SK-N-SH (cell line): ENCODE measurements at regions not wholly inside any gene's neighbourhood (a gene's known extent, or its start where the extent isn't known, plus 50 kb on each side); places are given as distances from the start of the nearest gene placed in this dataset.

Source experiments
- CTCF ChIA-PET: fragments of 300-600, 350-600 bp; formaldehyde crosslinking; extraction: SDS; loops from one replicate; lab custom pipeline; 2021; lab: Yijun Ruan, JAX
- POLR2A ChIA-PET: fragments of 350-600 bp; sonication (Branson Sonifier 250); formaldehyde crosslinking; extraction: SDS; loops from one replicate; lab custom pipeline; 2020; ENCODE audit warnings: antibody characterized with exemption, inconsistent platforms; lab: Yijun Ruan, JAX
- DNase-seq: peaks from one replicate; pipeline ENCODE4 v3.0.0; 2012
- H2AFZ ChIP-seq: fragments of 200-600 bp; sonication (generic); 2 replicates; pipeline ENCODE4 v1.8.1; 2016; ENCODE audit warnings: antibody characterized with exemption, mild to moderate bottlenecking, low read depth
- H3F3A ChIP-seq: fragments of 200-600 bp; sonication (generic); replicated peaks from 2 replicates; pipeline ENCODE3; 2016; ENCODE audit warnings: antibody characterized with exemption, mild to moderate bottlenecking; ENCODE audit not compliant: insufficient read depth
- H3K27ac ChIP-seq, 2 experiments: fragments of 200-500 bp in 1 of 2; fragments of 200-600 bp in 1 of 2; sonication (Bioruptor generic) in 1 of 2; sonication (generic), shearing (Covaris generic) in 1 of 2; 2 replicates each; pipeline versions ENCODE4 v1.5.1 to v1.6.1; 2014 to 2016; ENCODE audit warnings: low read depth in 2 of 2, inconsistent platforms in 1 of 2, low read length in 1 of 2, mild to moderate bottlenecking in 1 of 2, mixed read lengths in 1 of 2
- H3K27me3 ChIP-seq: fragments of 200-600 bp; sonication (generic), shearing (Covaris generic); 2 replicates; pipeline ENCODE4 v1.6.1; 2016; ENCODE audit warnings: mixed run types; ENCODE audit not compliant: insufficient read depth
- H3K36me3 ChIP-seq, 2 experiments: fragments of 200-500 bp in 1 of 2; fragments of 200-600 bp in 1 of 2; sonication (Bioruptor generic) in 1 of 2; sonication (generic) in 1 of 2; replicated peaks in 1 of 2; 2 replicates each; pipeline versions ENCODE3 to v1.5.1; 2014 to 2016; ENCODE audit warnings: low read length in 1 of 2, mild to moderate bottlenecking in 1 of 2; ENCODE audit not compliant: insufficient read depth in 2 of 2, control insufficient read depth in 1 of 2
- H3K4me1 ChIP-seq, 2 experiments: fragments of 200-500 bp in 1 of 2; fragments of 200-600 bp in 1 of 2; sonication (Bioruptor generic) in 1 of 2; sonication (generic), shearing (Covaris generic) in 1 of 2; 2 replicates each; pipeline versions ENCODE4 v1.5.1 to v1.6.1; 2014 to 2016; ENCODE audit warnings: low read depth in 1 of 2, low read length in 1 of 2, mixed run types in 1 of 2; ENCODE audit not compliant: insufficient read depth in 2 of 2, control insufficient read depth in 1 of 2
- H3K4me2 ChIP-seq: fragments of 200-600 bp; sonication (generic), shearing (Covaris generic); 2 replicates; pipeline ENCODE4 v1.6.1; 2017; ENCODE audit warnings: mixed run types
- H3K4me3 ChIP-seq, 2 experiments: fragments of 200-500 bp in 1 of 2; fragments of 200-600 bp in 1 of 2; sonication (Bioruptor generic) in 1 of 2; sonication (generic), shearing (Covaris generic) in 1 of 2; 2 replicates each; pipeline versions ENCODE4 v1.5.1 to v1.8.1; 2014 to 2016; ENCODE audit warnings: low read depth in 2 of 2, inconsistent platforms in 1 of 2, low read length in 1 of 2, mild to moderate bottlenecking in 1 of 2, mixed read lengths in 1 of 2, moderate library complexity in 1 of 2
- H3K79me2 ChIP-seq: fragments of 200-600 bp; sonication (generic); 2 replicates; pipeline ENCODE4 v1.8.1; 2017; ENCODE audit warnings: mild to moderate bottlenecking; ENCODE audit not compliant: insufficient read depth
- H3K9ac ChIP-seq: fragments of 200-600 bp; sonication (generic); 2 replicates; pipeline ENCODE4 v1.6.1; 2017; ENCODE audit warnings: mixed run types
- H3K9me2 ChIP-seq: fragments of 200-600 bp; sonication (generic); 2 replicates; pipeline ENCODE4 v1.6.1; 2017; ENCODE audit warnings: mixed run types
- H3K9me3 ChIP-seq: fragments of 200-600 bp; sonication (generic); 2 replicates; pipeline ENCODE4 v1.6.1; 2017; ENCODE audit warnings: mixed run types, mild to moderate bottlenecking, moderate library complexity
- H4K20me1 ChIP-seq: fragments of 200-600 bp; sonication (generic); 2 replicates; pipeline ENCODE4 v1.6.1; 2017; ENCODE audit warnings: mild to moderate bottlenecking, mixed run types; ENCODE audit not compliant: insufficient read depth
- FOSL2 ChIP-seq: IDR thresholded peaks from 2 replicates; pipeline ENCODE4 v1.4.0; 2012; ENCODE audit warnings: low read depth, mild to moderate bottlenecking, moderate library complexity, borderline replicate concordance
- FOXJ3 ChIP-seq: sonication (generic); formaldehyde crosslinking; IDR thresholded peaks from 2 replicates; pipeline ENCODE4 v1.5.1; 2020; ENCODE audit warnings: mild to moderate bottlenecking, missing genetic modification reagents
- FOXM1 ChIP-seq: IDR thresholded peaks from 2 replicates; pipeline ENCODE4 v1.4.0; 2012; ENCODE audit warnings: low read depth, mild to moderate bottlenecking
- GABPA ChIP-seq: IDR thresholded peaks from 2 replicates; pipeline ENCODE4 v1.4.0; 2012; ENCODE audit warnings: low read depth, mild to moderate bottlenecking
- JUND ChIP-seq: IDR thresholded peaks from 2 replicates; pipeline ENCODE4 v1.4.0; 2012
- NFIC ChIP-seq: IDR thresholded peaks from 2 replicates; pipeline ENCODE4 v1.4.0; 2012; ENCODE audit warnings: borderline replicate concordance
- PBX3 ChIP-seq: IDR thresholded peaks from 2 replicates; pipeline ENCODE4; 2012
- POLR2AphosphoS5 ChIP-seq: IDR thresholded peaks from 2 replicates; pipeline ENCODE4 v1.6.1; 2012; ENCODE audit warnings: low read depth, low read length
- RAD21 ChIP-seq: IDR thresholded peaks from 2 replicates; pipeline ENCODE4 v1.6.1; 2012; ENCODE audit warnings: mild to moderate bottlenecking, low read length
- RFX5 ChIP-seq: IDR thresholded peaks from 2 replicates; pipeline ENCODE4 v1.6.1; 2012; ENCODE audit warnings: mild to moderate bottlenecking, improper control_type of control experiment, low read length
- RXRA ChIP-seq: IDR thresholded peaks from 2 replicates; pipeline ENCODE4 v1.4.0; 2012; ENCODE audit warnings: low read depth, mild to moderate bottlenecking, borderline replicate concordance
- SIN3A ChIP-seq: IDR thresholded peaks from 2 replicates; pipeline ENCODE4 v1.6.1; 2012; ENCODE audit warnings: low read depth, mild to moderate bottlenecking, low read length, moderate library complexity, borderline replicate concordance
- SMC3 ChIP-seq: IDR thresholded peaks from 2 replicates; pipeline ENCODE4 v1.6.1; 2012; ENCODE audit warnings: low read depth, low read length, improper control_type of control experiment
- YY1 ChIP-seq: IDR thresholded peaks from 2 replicates; pipeline ENCODE4 v1.4.0; 2012; ENCODE audit warnings: low read depth, mild to moderate bottlenecking
- WGBS: methylation state at CpG from one replicate; pipeline ENCODE4 v1.1.6; 2017; ENCODE audit warnings: low lambda C conversion rate; 5-methylcytosine and 5-hydroxymethylcytosine counted together
- TF ChIP-seq, protein P1 (sequence below): fragments of 150-350 bp; IDR thresholded peaks from 2 replicates; pipeline ENCODE4 v1.6.1; 2016; ENCODE audit warnings: mild to moderate bottlenecking, low read depth, low read length
- TF ChIP-seq, protein P2 (sequence below): IDR thresholded peaks from 2 replicates; pipeline ENCODE4 v1.6.1; 2012; ENCODE audit warnings: mild to moderate bottlenecking, low read depth, low read length, moderate library complexity
- TF ChIP-seq, protein P3 (sequence below): IDR thresholded peaks from 2 replicates; pipeline ENCODE4 v1.4.0; 2012; ENCODE audit warnings: low read depth, borderline replicate concordance

GRCh38 chr1:29382851-29383745 lies 146.8 kb downstream of the PTPRU start:
- Histone ChIP-seq H3K4me2 (no peak overlapping the region), H2AFZ (no peak overlapping the region), H4K20me1 (no peaks in the 10 kb centered on the region), H3K9ac (no peak overlapping the region), H3K79me2 (no peaks in the 10 kb centered on the region), H3K4me3 (no peak overlapping the region), H3K4me1 (peaks cover 0 to 18% of the 10 kb centered on the region in 2 experiments; a peak in 1 of 4 replicates), H3F3A (peaks cover 3% of the 10 kb centered on the region), H3K27me3 (no peaks in the 10 kb centered on the region), H3K9me3 (peaks cover 6% of the 10 kb centered on the region), H3K9me2 (no peaks in the 10 kb centered on the region), H3K27ac (peak overlapping the region in 1 of 2 experiments; percentile 36; a peak in 1 of 4 replicates), H3K36me3 (no peaks in the 10 kb centered on the region)
- ChIA-PET CTCF (no interaction called here), POLR2A (no interaction called here)
- no peak for DNase-seq
- TF ChIP-seq RAD21 (no peak), RFX5 (no peak), NFIC (no peak), RXRA (no peak), FOXJ3 (CRISPR knock-in tag) (no peak), PBX3 (no peak), SIN3A (no peak), POLR2AphosphoS5 (no peak), FOXM1 (no peak), GABPA (no peak), FOSL2 (no peak), YY1 (no peak), JUND (no peak), SMC3 (no peak)
- TF ChIP-seq, protein P1, sequence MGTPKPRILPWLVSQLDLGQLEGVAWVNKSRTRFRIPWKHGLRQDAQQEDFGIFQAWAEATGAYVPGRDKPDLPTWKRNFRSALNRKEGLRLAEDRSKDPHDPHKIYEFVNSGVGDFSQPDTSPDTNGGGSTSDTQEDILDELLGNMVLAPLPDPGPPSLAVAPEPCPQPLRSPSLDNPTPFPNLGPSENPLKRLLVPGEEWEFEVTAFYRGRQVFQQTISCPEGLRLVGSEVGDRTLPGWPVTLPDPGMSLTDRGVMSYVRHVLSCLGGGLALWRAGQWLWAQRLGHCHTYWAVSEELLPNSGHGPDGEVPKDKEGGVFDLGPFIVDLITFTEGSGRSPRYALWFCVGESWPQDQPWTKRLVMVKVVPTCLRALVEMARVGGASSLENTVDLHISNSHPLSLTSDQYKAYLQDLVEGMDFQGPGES, result no peak
- TF ChIP-seq, protein P2, sequence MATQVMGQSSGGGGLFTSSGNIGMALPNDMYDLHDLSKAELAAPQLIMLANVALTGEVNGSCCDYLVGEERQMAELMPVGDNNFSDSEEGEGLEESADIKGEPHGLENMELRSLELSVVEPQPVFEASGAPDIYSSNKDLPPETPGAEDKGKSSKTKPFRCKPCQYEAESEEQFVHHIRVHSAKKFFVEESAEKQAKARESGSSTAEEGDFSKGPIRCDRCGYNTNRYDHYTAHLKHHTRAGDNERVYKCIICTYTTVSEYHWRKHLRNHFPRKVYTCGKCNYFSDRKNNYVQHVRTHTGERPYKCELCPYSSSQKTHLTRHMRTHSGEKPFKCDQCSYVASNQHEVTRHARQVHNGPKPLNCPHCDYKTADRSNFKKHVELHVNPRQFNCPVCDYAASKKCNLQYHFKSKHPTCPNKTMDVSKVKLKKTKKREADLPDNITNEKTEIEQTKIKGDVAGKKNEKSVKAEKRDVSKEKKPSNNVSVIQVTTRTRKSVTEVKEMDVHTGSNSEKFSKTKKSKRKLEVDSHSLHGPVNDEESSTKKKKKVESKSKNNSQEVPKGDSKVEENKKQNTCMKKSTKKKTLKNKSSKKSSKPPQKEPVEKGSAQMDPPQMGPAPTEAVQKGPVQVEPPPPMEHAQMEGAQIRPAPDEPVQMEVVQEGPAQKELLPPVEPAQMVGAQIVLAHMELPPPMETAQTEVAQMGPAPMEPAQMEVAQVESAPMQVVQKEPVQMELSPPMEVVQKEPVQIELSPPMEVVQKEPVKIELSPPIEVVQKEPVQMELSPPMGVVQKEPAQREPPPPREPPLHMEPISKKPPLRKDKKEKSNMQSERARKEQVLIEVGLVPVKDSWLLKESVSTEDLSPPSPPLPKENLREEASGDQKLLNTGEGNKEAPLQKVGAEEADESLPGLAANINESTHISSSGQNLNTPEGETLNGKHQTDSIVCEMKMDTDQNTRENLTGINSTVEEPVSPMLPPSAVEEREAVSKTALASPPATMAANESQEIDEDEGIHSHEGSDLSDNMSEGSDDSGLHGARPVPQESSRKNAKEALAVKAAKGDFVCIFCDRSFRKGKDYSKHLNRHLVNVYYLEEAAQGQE, result no peak
- TF ChIP-seq, protein P3, sequence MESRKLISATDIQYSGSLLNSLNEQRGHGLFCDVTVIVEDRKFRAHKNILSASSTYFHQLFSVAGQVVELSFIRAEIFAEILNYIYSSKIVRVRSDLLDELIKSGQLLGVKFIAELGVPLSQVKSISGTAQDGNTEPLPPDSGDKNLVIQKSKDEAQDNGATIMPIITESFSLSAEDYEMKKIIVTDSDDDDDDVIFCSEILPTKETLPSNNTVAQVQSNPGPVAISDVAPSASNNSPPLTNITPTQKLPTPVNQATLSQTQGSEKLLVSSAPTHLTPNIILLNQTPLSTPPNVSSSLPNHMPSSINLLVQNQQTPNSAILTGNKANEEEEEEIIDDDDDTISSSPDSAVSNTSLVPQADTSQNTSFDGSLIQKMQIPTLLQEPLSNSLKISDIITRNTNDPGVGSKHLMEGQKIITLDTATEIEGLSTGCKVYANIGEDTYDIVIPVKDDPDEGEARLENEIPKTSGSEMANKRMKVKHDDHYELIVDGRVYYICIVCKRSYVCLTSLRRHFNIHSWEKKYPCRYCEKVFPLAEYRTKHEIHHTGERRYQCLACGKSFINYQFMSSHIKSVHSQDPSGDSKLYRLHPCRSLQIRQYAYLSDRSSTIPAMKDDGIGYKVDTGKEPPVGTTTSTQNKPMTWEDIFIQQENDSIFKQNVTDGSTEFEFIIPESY, result no peak
- WGBS, result 45% methylated on average over 19 of the region's 21 CpGs
